ENCODE measurements at regions not wholly inside any gene's neighbourhood (a gene's known extent, or its start where the extent isn't known, plus 50 kb on each side); places are given as distances from the start of the nearest gene placed in this dataset.
"Not testable (repeated sequence)": the region's sequence is repeated elsewhere in the genome, so short reads cannot be mapped to it uniquely, and the experiment has no call there.

DNA sequence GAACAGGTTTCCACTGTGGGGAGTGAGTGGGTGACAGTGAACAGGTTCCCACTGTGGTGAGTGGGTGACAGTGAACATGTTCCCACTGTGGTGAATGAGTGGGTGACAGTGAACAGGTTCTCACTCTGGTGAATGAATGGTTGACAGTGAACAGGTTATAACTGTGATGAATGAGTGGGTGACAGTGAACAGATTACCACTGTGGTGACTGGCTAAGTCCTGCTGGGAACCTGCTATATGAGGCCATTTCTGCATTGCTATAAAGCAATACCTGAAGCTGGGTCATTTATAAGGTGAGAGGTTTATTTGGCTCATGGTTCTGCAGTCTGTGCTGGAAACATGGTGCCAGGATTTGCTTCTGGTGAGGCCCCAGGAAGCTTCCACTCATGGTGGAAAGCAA is 637.1 kb downstream of the UQCRFS1 start:
- H3K4me3 ChIP-seq, result no peak overlapping the region
- DNase-seq (ENCODE audit: low spot score), result peak; percentile 56
- H3K27ac ChIP-seq, result no peak overlapping the region
- TF ChIP-seq, protein P1, sequence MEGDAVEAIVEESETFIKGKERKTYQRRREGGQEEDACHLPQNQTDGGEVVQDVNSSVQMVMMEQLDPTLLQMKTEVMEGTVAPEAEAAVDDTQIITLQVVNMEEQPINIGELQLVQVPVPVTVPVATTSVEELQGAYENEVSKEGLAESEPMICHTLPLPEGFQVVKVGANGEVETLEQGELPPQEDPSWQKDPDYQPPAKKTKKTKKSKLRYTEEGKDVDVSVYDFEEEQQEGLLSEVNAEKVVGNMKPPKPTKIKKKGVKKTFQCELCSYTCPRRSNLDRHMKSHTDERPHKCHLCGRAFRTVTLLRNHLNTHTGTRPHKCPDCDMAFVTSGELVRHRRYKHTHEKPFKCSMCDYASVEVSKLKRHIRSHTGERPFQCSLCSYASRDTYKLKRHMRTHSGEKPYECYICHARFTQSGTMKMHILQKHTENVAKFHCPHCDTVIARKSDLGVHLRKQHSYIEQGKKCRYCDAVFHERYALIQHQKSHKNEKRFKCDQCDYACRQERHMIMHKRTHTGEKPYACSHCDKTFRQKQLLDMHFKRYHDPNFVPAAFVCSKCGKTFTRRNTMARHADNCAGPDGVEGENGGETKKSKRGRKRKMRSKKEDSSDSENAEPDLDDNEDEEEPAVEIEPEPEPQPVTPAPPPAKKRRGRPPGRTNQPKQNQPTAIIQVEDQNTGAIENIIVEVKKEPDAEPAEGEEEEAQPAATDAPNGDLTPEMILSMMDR (IDR thresholded peaks at IDR 0.05), result no peak

DNA sequence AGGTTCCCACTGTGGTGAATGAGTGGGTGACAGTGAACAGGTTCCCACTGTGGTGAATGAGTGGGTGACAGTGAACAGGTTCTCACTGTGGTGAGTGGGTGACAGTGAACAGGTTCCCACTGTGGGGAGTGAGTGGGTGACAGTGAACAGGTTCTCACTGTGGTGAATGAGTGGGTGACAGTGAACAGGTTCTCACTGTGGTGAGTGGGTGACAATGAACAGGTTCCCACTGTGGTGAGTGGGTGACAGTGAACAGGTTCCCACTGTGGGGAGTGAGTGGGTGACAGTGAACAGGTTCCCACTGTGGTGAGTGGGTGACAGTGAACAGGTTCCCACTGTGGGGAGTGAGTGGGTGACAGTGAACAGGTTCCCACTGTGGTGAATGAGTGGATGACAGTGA is 637.6 kb downstream of the UQCRFS1 start:
- H3K27ac ChIP-seq; DNase-seq (ENCODE audit: low spot score): not testable (repeated sequence)

DNA sequence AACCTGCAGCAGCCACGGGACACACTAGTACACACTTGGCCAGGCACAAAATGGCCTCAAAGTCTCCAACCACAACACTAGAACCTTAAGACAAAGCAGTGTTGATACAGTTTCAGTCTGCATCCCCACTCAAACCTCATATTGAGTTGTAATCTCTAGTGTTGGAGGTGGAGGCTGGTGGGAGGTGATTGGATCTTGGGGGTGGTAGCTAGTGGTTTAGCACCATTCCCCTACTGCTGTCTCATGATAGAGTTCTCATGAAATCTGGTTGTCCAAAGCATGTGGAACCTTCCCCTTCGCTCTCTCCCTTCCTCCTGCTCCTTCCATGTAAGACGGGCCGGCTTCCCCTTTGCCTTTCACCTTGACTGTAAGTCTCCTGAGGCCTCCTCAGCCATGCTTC is 638.7 kb downstream of the UQCRFS1 start:
- TF ChIP-seq, protein P1 (IDR thresholded peaks at IDR 0.05), result no peak
- DNase-seq (ENCODE audit: low spot score), result peak; percentile 14
- no peak overlapping the region for H3K4me3 ChIP-seq
- no peak overlapping the region for H3K27ac ChIP-seq

More for the DNA sequence above, 637.6 kb downstream of the UQCRFS1 start:
- not testable (repeated sequence) for H3K4me3 ChIP-seq

DNA sequence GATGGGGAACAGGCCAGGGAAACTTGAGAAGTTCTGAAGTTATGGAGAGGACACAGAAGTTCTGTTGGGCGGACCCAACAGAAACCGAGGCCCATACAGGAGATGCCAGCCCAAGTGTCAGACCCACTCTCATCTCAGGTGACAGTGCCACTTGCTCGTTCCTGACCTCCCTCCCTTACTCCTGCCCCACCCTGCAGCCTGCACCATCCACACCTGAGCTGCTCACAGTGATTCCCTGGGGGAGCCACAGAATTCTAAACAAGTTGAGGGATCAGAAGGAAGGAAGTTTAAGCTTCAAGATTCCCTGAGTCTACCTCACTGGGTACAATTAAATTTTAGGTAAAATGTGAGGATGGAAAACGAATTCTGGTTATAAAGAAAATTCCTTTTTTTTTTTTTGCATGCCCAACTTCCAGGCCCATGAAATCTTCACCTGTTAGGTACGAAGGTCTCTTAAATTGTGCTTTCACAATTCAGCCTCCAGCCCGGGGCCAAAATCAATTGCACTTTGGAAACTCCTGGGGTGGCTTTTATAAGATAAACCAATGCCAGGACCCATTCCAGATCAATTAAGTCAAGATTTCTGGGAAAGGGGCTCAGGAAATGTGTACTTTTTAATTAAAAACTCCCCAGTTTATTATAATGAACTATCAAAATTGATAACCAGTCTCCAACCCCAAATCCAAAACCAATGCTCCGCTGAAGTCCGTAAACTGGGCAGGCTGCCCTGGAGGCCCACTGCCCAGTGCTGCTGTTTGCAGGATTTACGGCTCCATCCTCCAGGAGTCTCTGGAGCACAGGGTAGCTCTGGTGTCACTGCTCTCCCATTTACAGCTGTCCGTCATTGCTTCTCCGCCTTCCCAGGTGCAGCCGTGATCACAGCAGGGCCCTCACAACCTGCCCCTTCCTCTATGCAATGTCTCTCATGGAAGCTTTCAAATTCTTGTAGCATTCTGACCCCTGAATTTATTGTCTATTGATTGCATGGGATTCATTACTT is 643.5 kb downstream of the UQCRFS1 start:
- TF ChIP-seq, protein P1 (IDR thresholded peaks at IDR 0.05), result no peak
- Histone ChIP-seq H3K4me3 (no peak overlapping the region), H3K27ac (no peak overlapping the region)
- DNase-seq (ENCODE audit: low spot score), result peak; percentile 17

DNA sequence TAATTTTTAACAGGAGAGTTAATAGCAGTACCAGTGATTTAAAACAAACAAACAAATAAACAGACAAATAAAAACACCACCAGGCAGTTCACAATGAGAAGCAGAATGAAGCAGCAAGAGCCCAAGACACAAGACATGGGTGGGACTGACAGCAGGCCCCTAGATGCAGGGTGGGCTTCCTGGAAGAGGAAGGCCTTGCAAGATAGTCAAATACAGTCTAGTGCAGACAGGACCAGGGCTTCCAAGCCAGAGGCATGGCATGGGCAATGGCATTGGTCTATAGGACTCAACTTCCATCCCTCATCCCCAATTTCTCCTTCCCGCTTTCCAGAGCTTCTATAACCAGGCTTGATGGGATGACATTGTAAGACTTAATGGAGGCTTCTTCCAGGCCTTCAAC is 645.1 kb downstream of the UQCRFS1 start:
- no peak overlapping the region for H3K27ac ChIP-seq
- DNase-seq (ENCODE audit: low spot score), result no peak
- no peak overlapping the region for H3K4me3 ChIP-seq
- TF ChIP-seq, protein P1 (IDR thresholded peaks at IDR 0.05), result no peak

DNA sequence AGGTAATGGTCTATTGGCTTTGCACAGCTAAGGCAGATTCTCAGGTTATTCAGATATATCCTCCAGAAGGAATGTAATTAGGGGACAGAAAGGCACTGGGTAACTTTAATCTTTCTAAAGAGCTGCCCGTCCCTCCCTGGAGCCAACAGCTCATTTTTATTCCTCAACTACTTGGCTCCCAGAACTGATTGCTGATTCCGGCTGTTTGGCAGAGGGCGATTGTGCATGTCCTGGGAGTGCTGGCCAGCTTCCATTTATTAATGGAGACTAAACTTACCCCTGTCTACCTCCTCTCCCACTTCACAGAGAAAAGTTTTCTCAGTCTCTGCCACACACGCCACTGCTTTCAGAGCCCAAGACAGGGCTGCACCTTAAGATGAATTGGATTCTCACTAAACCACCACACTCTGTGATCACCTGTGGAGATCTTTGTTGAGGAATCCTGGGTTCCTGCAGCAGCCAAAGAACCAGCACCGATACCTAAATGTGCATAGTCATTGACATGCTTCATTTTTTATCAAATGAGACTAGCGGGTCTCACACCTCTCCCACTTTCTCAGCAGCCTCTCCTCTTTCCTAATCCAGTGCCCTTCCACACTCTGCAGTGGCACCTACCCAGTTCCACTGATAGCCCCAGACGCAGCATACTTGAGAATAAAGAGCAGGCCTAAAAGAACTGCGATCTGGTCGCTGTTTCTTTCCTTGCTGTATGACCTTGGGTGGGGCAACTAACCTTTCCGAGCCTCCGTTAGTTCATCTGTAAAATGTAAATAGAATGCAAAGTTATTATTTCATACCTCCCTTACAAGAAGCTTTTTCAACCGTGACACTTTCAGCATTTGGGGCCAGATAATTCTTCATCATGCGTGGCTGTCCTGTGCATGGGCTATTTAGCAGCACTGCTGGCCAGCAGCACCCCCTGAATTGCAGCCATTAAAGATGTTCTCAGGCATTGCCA is 648.7 kb downstream of the UQCRFS1 start:
- TF ChIP-seq, protein P1 (IDR thresholded peaks at IDR 0.05), result no peak
- Histone ChIP-seq H3K4me3 (no peak overlapping the region), H3K27ac (no peak overlapping the region)
- no peak for DNase-seq (ENCODE audit: low spot score)

DNA sequence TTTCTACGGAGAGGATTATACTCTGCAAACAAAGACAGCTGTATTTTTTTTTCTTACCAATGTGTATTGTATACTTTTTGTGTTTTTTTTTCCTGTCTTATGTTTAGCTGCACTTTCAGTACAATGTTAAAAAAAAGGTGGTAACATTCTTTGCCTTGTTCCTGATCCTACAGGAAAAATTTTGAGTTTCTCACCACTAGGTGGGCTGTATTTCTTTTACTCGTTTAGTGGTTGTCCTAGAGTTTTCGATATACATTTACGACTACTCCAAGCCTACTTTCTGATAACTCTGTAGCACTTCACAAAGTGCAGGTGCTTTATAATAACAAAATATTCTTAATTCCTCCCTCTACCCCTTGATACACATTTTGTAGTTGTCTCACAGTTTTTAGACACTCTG is 652.2 kb downstream of the UQCRFS1 start:
- no peak overlapping the region for H3K4me3 ChIP-seq
- DNase-seq (ENCODE audit: low spot score), result no peak
- TF ChIP-seq, protein P1 (IDR thresholded peaks at IDR 0.05), result no peak
- no peak overlapping the region for H3K27ac ChIP-seq

All from coronary artery (tissue), 2 donors.